ENCODE measurements at regions not wholly inside any gene's neighbourhood (a gene's known extent, or its start where the extent isn't known, plus 50 kb on each side); places are given as distances from the start of the nearest gene placed in this dataset.

- no peak overlapping the region for H3K4me3 Mint-ChIP-seq
- peaks cover 0 to 3% (median 0%) of the 10 kb centered on the region in 8 donors for H3K9me3 Mint-ChIP-seq
- Histone ChIP-seq H3K4me3 (ENCODE audit: low read length in 2 of 2) (no peak overlapping the region), H3K27ac (ENCODE audit: low read depth, low read length) (no peak overlapping the region), H3K4me1 (ENCODE audit: insufficient read depth, low read length) (no peaks in the 10 kb centered on the region), H3K27me3 (ENCODE audit: insufficient read depth, low read length) (no peaks in the 10 kb centered on the region), H3K9me3 (ENCODE audit: control insufficient read depth in 1 of 2, low read length in 2 of 2) (no peaks in the 10 kb centered on the region), H3K36me3 (ENCODE audit: insufficient read depth, low read length) (no peaks in the 10 kb centered on the region)
- ChIA-PET CTCF (ENCODE audit: partially characterized antibody) (interaction anchor here (1.2 kb wide), 1 partner anchor 23 kb away, joined by 3 read pairs; no protein-coding TSS in a partner anchor), POLR2A (ENCODE audit: partially characterized antibody) (no interaction called here)
- H3K27ac Mint-ChIP-seq: no peak overlapping the region
- DNase-seq: no peak
- H3K27me3 Mint-ChIP-seq: peaks cover 4 to 22% of the 10 kb centered on the region in 2 donors
- intact Hi-C loops (cut with micrococcal nuclease): no loop called here
- no peaks in the 10 kb centered on the region for H3K36me3 Mint-ChIP-seq
- H3K4me1 Mint-ChIP-seq: no peaks in the 10 kb centered on the region
Measured at GRCh38 chr11:119511614-119512306, 88.8 kb upstream of the THY1 start.

GRCh38 chr11:119509969-119510401, 87.0 kb upstream of the THY1 start:
- intact Hi-C loops (cut with micrococcal nuclease): no loop called here
- Histone ChIP-seq H3K4me3 (ENCODE audit: low read length in 2 of 2) (no peak overlapping the region), H3K9me3 (ENCODE audit: control insufficient read depth in 1 of 2, low read length in 2 of 2) (no peaks in the 10 kb centered on the region), H3K4me1 (ENCODE audit: insufficient read depth, low read length) (no peaks in the 10 kb centered on the region), H3K27me3 (ENCODE audit: insufficient read depth, low read length) (no peaks in the 10 kb centered on the region), H3K27ac (ENCODE audit: low read depth, low read length) (no peak overlapping the region), H3K36me3 (ENCODE audit: insufficient read depth, low read length) (no peaks in the 10 kb centered on the region)
- ChIA-PET POLR2A (ENCODE audit: partially characterized antibody) (no interaction called here), CTCF (ENCODE audit: partially characterized antibody) (no interaction called here)
- Mint-ChIP-seq H3K4me3 (no peak overlapping the region), H3K9me3 (peaks cover 0 to 3% (median 0%) of the 10 kb centered on the region in 8 donors), H3K4me1 (no peaks in the 10 kb centered on the region), H3K27me3 (peaks cover 4 to 21% of the 10 kb centered on the region in 2 donors), H3K27ac (no peak overlapping the region), H3K36me3 (no peaks in the 10 kb centered on the region)
- no peak for DNase-seq

GRCh38 chr11:119509282-119509841, 86.4 kb upstream of the THY1 start:
- intact Hi-C loops (cut with micrococcal nuclease): no loop called here
- no peaks in the 10 kb centered on the region for H3K4me1 ChIP-seq (ENCODE audit: insufficient read depth, low read length)
- no peaks in the 10 kb centered on the region for H3K4me1 Mint-ChIP-seq
- H3K36me3 ChIP-seq (ENCODE audit: insufficient read depth, low read length): no peaks in the 10 kb centered on the region
- POLR2A ChIA-PET (ENCODE audit: partially characterized antibody): no interaction called here
- CTCF ChIA-PET (ENCODE audit: partially characterized antibody): no interaction called here
- H3K27me3 Mint-ChIP-seq: peaks cover 4 to 18% of the 10 kb centered on the region in 2 donors
- no peak overlapping the region for H3K27ac Mint-ChIP-seq
- no peak overlapping the region for H3K27ac ChIP-seq (ENCODE audit: low read depth, low read length)
- H3K9me3 ChIP-seq (ENCODE audit: control insufficient read depth in 1 of 2, low read length in 2 of 2): no peaks in the 10 kb centered on the region
- H3K9me3 Mint-ChIP-seq: peaks cover 0 to 3% (median 0%) of the 10 kb centered on the region in 8 donors
- no peaks in the 10 kb centered on the region for H3K27me3 ChIP-seq (ENCODE audit: insufficient read depth, low read length)
- H3K4me3 ChIP-seq (ENCODE audit: low read length in 2 of 2): no peak overlapping the region
- DNase-seq: no peak
- no peak overlapping the region for H3K4me3 Mint-ChIP-seq
- H3K36me3 Mint-ChIP-seq: no peaks in the 10 kb centered on the region

- ChIA-PET CTCF (ENCODE audit: partially characterized antibody) (no interaction called here), POLR2A (ENCODE audit: partially characterized antibody) (no interaction called here)
- H3K4me1 Mint-ChIP-seq: no peaks in the 10 kb centered on the region
- Histone ChIP-seq H3K4me3 (ENCODE audit: low read length in 2 of 2) (no peak overlapping the region), H3K36me3 (ENCODE audit: insufficient read depth, low read length) (no peaks in the 10 kb centered on the region), H3K27ac (ENCODE audit: low read depth, low read length) (no peak overlapping the region), H3K4me1 (ENCODE audit: insufficient read depth, low read length) (no peaks in the 10 kb centered on the region), H3K27me3 (ENCODE audit: insufficient read depth, low read length) (no peaks in the 10 kb centered on the region), H3K9me3 (ENCODE audit: control insufficient read depth in 1 of 2, low read length in 2 of 2) (no peaks in the 10 kb centered on the region)
- peaks cover 0 to 3% (median 0%) of the 10 kb centered on the region in 8 donors for H3K9me3 Mint-ChIP-seq
- H3K27ac Mint-ChIP-seq: no peak overlapping the region
- H3K27me3 Mint-ChIP-seq: peaks cover 4 to 11% of the 10 kb centered on the region in 2 donors
- DNase-seq: no peak
- intact Hi-C loops (cut with micrococcal nuclease): no loop called here
- no peaks in the 10 kb centered on the region for H3K36me3 Mint-ChIP-seq
- no peak overlapping the region for H3K4me3 Mint-ChIP-seq
Measured at GRCh38 chr11:119506436-119506835, 83.5 kb upstream of the THY1 start.

- H3K4me1 Mint-ChIP-seq: no peaks in the 10 kb centered on the region
- H3K27me3 Mint-ChIP-seq: peaks cover 3 to 8% of the 10 kb centered on the region in 2 donors
- peaks cover 0 to 3% (median 0%) of the 10 kb centered on the region in 8 donors for H3K9me3 Mint-ChIP-seq
- H3K36me3 ChIP-seq (ENCODE audit: insufficient read depth, low read length): no peaks in the 10 kb centered on the region
- no peaks in the 10 kb centered on the region for H3K4me1 ChIP-seq (ENCODE audit: insufficient read depth, low read length)
- no peak overlapping the region for H3K4me3 Mint-ChIP-seq
- no peaks in the 10 kb centered on the region for H3K27me3 ChIP-seq (ENCODE audit: insufficient read depth, low read length)
- H3K4me3 ChIP-seq (ENCODE audit: low read length in 2 of 2): no peak overlapping the region
- POLR2A ChIA-PET (ENCODE audit: partially characterized antibody): no interaction called here
- no peak overlapping the region for H3K27ac Mint-ChIP-seq
- intact Hi-C loops (cut with micrococcal nuclease): no loop called here
- DNase-seq: no peak
- no peaks in the 10 kb centered on the region for H3K36me3 Mint-ChIP-seq
- H3K27ac ChIP-seq (ENCODE audit: low read depth, low read length): no peak overlapping the region
- H3K9me3 ChIP-seq (ENCODE audit: control insufficient read depth in 1 of 2, low read length in 2 of 2): no peaks in the 10 kb centered on the region
- CTCF ChIA-PET (ENCODE audit: partially characterized antibody): no interaction called here
Measured at GRCh38 chr11:119505861-119506260, 82.9 kb upstream of the THY1 start.

GRCh38 chr11:119505071-119505470, 82.1 kb upstream of the THY1 start:
- Mint-ChIP-seq H3K4me3 (no peak overlapping the region), H3K36me3 (no peaks in the 10 kb centered on the region), H3K4me1 (no peaks in the 10 kb centered on the region), H3K27ac (no peak overlapping the region), H3K27me3 (peaks cover 4 to 14% of the 10 kb centered on the region in 2 donors), H3K9me3 (peaks cover 0 to 5% (median 0%) of the 10 kb centered on the region in 8 donors)
- POLR2A ChIA-PET (ENCODE audit: partially characterized antibody): no interaction called here
- Histone ChIP-seq H3K27me3 (ENCODE audit: insufficient read depth, low read length) (no peaks in the 10 kb centered on the region), H3K4me3 (ENCODE audit: low read length in 2 of 2) (no peak overlapping the region), H3K36me3 (ENCODE audit: insufficient read depth, low read length) (no peaks in the 10 kb centered on the region), H3K9me3 (ENCODE audit: control insufficient read depth in 1 of 2, low read length in 2 of 2) (no peaks in the 10 kb centered on the region), H3K4me1 (ENCODE audit: insufficient read depth, low read length) (no peaks in the 10 kb centered on the region), H3K27ac (ENCODE audit: low read depth, low read length) (no peak overlapping the region)
- intact Hi-C loops (cut with micrococcal nuclease): no loop called here
- no peak for DNase-seq
- CTCF ChIA-PET (ENCODE audit: partially characterized antibody): no interaction called here

GRCh38 chr11:119504371-119504770, 81.4 kb upstream of the THY1 start:
- Mint-ChIP-seq H3K27me3 (peaks cover 4 to 18% of the 10 kb centered on the region in 2 donors), H3K36me3 (no peaks in the 10 kb centered on the region), H3K27ac (no peak overlapping the region), H3K4me1 (no peaks in the 10 kb centered on the region), H3K4me3 (no peak overlapping the region), H3K9me3 (peaks cover 0 to 5% (median 0%) of the 10 kb centered on the region in 8 donors)
- CTCF ChIA-PET (ENCODE audit: partially characterized antibody): no interaction called here
- no peak for DNase-seq
- H3K27ac ChIP-seq (ENCODE audit: low read depth, low read length): no peak overlapping the region
- intact Hi-C loops (cut with micrococcal nuclease): no loop called here
- no peak overlapping the region for H3K4me3 ChIP-seq (ENCODE audit: low read length in 2 of 2)
- no peaks in the 10 kb centered on the region for H3K36me3 ChIP-seq (ENCODE audit: insufficient read depth, low read length)
- H3K4me1 ChIP-seq (ENCODE audit: insufficient read depth, low read length): no peaks in the 10 kb centered on the region
- POLR2A ChIA-PET (ENCODE audit: partially characterized antibody): no interaction called here
- H3K27me3 ChIP-seq (ENCODE audit: insufficient read depth, low read length): no peaks in the 10 kb centered on the region
- no peaks in the 10 kb centered on the region for H3K9me3 ChIP-seq (ENCODE audit: control insufficient read depth in 1 of 2, low read length in 2 of 2)

All from CD4-positive, alpha-beta memory T cell (primary cell).